Panc1 (cell line): ENCODE measurements at regions not wholly inside any gene's neighbourhood (a gene's known extent, or its start where the extent isn't known, plus 50 kb on each side); places are given as distances from the start of the nearest gene placed in this dataset.

Source experiments
- ATAC-seq: fragments of 200-7000 bp; cut with Tn5 transposase; 2 replicates; pipeline ENCODE4 v1.9.1; 2020; ENCODE audit warnings: mild to moderate bottlenecking, moderate library complexity
- BruUV-seq: library from RNA; stranded (reverse); fragments of 400-500 nt; replicated peaks from 2 replicates; lab custom pipeline; 2021; lab: Mats Ljungman, UMichigan
- CTCF ChIA-PET: fragments of 300-600 bp; sonication (Branson Sonifier 250); formaldehyde crosslinking; loops from one replicate; lab custom pipeline; 2022; ENCODE audit warnings: antibody characterized with exemption; lab: Charles Lee
- POLR2A ChIA-PET: fragments of 300-600 bp; sonication (Branson Sonifier 250); formaldehyde crosslinking; loops from one replicate; lab custom pipeline; 2022; ENCODE audit warnings: antibody characterized with exemption; lab: Charles Lee
- DNase-seq: peaks from one replicate; pipeline ENCODE4 v3.0.0-alpha.2; 2010; ENCODE audit warnings: low read depth, low spot score
- H3K27ac ChIP-seq: 2 replicates; pipeline ENCODE4 v1.5.1; 2011; ENCODE audit warnings: mild to moderate bottlenecking, low read length, inconsistent platforms
- H3K27me3 ChIP-seq: fragments of 200-500 bp; sonication (Bioruptor generic); 2 replicates; pipeline ENCODE4 v1.6.0; 2014; ENCODE audit warnings: low read length, inconsistent platforms; ENCODE audit not compliant: control insufficient read depth, insufficient read depth
- H3K36me3 ChIP-seq: fragments of 200-500 bp; sonication (Bioruptor generic); 2 replicates; pipeline ENCODE4 v1.5.1; 2014; ENCODE audit warnings: inconsistent platforms, mild to moderate bottlenecking, low read length, moderate library complexity; ENCODE audit not compliant: control insufficient read depth, insufficient read depth
- H3K4me1 ChIP-seq: 2 replicates; pipeline ENCODE4 v1.5.1; 2011; ENCODE audit warnings: inconsistent platforms, mild to moderate bottlenecking, low read length, moderate library complexity; ENCODE audit not compliant: control insufficient read depth, insufficient read depth
- H3K4me3 ChIP-seq, 2 experiments: 2 replicates each; pipeline ENCODE4 v1.5.1; 2011 to 2012; ENCODE audit warnings: low read depth in 2 of 2, low read length in 2 of 2, mild to moderate bottlenecking in 2 of 2, inconsistent platforms in 1 of 2, moderate library complexity in 1 of 2
- H3K9me3 ChIP-seq: fragments of 200-500 bp; sonication (Bioruptor generic); 2 replicates; pipeline ENCODE4 v1.5.1; 2014; ENCODE audit warnings: low read depth, mild to moderate bottlenecking, inconsistent platforms, low read length, moderate library complexity; ENCODE audit not compliant: control insufficient read depth, insufficient read depth
- POLR2AphosphoS5 ChIP-seq: IDR thresholded peaks from 2 replicates; pipeline ENCODE4 v1.6.1; 2012; ENCODE audit warnings: mild to moderate bottlenecking, low read depth, low read length, moderate library complexity
- SIN3A ChIP-seq: IDR thresholded peaks from 2 replicates; pipeline ENCODE4 v1.6.1; 2012; ENCODE audit warnings: low read depth, mild to moderate bottlenecking, low read length, moderate library complexity, borderline replicate concordance; ENCODE audit not compliant: insufficient read depth
- TCF7L2 ChIP-seq: IDR thresholded peaks from 2 replicates; pipeline ENCODE4 v1.6.1; 2011; ENCODE audit warnings: mild to moderate bottlenecking, low read depth, low read length, inconsistent platforms
- in situ Hi-C: cut with HindIII; loops from 2 replicates; pipeline ENCODE4 v1.10.0; 2016; ENCODE audit warnings: low sequenced_read_pairs, low pct_unique_long_range_greater_than_20kb
- intact Hi-C: fragments of 100-400 bp; cut with micrococcal nuclease; formaldehyde crosslinking; loops from one replicate; pipeline ENCODE4 v1.10.0; 2022; ENCODE audit not compliant: unreplicated experiment
- TF ChIP-seq, protein P1 (sequence below): fragments of 450-650 bp; IDR thresholded peaks from 2 replicates; pipeline ENCODE4 v1.5.1; 2017; ENCODE audit warnings: mild to moderate bottlenecking
- TF ChIP-seq, protein P2 (sequence below), 2 experiments: IDR thresholded peaks; 2 replicates each; pipeline ENCODE4 v1.6.1; 2011 to 2012; ENCODE audit warnings: low read depth in 2 of 2, control low read depth in 1 of 2, low read length in 1 of 2, mild to moderate bottlenecking in 1 of 2, moderate library complexity in 1 of 2; ENCODE audit not compliant: insufficient read depth in 1 of 2

DNA sequence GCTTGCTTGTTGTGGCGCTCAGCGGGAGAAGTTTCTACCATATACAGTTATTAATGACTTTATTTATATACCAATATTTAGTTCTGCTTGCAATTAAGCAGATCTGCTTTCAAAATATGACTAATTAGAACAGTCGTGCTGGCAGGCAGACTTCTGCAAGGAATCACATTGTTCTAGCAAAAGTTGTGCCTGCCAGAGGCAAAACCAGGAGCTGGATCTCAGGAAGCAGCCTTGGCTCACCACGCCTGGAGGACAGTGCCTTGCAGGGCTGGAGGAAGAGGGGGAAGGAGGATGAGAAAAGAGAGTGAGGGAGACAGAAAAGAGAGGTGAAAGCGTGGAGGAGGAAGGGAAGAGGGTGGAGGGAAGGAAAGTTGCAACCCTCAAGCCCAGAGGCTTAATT is 160.3 kb downstream of the NUP210 start:
- ATAC-seq (no peak), DNase-seq (no peak)
- CTCF ChIA-PET = no interaction called here
- no peak for TF ChIP-seq SIN3A
- TF ChIP-seq, protein P1, sequence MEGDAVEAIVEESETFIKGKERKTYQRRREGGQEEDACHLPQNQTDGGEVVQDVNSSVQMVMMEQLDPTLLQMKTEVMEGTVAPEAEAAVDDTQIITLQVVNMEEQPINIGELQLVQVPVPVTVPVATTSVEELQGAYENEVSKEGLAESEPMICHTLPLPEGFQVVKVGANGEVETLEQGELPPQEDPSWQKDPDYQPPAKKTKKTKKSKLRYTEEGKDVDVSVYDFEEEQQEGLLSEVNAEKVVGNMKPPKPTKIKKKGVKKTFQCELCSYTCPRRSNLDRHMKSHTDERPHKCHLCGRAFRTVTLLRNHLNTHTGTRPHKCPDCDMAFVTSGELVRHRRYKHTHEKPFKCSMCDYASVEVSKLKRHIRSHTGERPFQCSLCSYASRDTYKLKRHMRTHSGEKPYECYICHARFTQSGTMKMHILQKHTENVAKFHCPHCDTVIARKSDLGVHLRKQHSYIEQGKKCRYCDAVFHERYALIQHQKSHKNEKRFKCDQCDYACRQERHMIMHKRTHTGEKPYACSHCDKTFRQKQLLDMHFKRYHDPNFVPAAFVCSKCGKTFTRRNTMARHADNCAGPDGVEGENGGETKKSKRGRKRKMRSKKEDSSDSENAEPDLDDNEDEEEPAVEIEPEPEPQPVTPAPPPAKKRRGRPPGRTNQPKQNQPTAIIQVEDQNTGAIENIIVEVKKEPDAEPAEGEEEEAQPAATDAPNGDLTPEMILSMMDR = no peak
- no peak for TF ChIP-seq POLR2AphosphoS5
- TF ChIP-seq, protein P2, sequence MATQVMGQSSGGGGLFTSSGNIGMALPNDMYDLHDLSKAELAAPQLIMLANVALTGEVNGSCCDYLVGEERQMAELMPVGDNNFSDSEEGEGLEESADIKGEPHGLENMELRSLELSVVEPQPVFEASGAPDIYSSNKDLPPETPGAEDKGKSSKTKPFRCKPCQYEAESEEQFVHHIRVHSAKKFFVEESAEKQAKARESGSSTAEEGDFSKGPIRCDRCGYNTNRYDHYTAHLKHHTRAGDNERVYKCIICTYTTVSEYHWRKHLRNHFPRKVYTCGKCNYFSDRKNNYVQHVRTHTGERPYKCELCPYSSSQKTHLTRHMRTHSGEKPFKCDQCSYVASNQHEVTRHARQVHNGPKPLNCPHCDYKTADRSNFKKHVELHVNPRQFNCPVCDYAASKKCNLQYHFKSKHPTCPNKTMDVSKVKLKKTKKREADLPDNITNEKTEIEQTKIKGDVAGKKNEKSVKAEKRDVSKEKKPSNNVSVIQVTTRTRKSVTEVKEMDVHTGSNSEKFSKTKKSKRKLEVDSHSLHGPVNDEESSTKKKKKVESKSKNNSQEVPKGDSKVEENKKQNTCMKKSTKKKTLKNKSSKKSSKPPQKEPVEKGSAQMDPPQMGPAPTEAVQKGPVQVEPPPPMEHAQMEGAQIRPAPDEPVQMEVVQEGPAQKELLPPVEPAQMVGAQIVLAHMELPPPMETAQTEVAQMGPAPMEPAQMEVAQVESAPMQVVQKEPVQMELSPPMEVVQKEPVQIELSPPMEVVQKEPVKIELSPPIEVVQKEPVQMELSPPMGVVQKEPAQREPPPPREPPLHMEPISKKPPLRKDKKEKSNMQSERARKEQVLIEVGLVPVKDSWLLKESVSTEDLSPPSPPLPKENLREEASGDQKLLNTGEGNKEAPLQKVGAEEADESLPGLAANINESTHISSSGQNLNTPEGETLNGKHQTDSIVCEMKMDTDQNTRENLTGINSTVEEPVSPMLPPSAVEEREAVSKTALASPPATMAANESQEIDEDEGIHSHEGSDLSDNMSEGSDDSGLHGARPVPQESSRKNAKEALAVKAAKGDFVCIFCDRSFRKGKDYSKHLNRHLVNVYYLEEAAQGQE (IDR thresholded peaks at IDR 0.05; ENCODE audit: insufficient read depth in 1 of 2, low read depth in 2 of 2, low read length in 1 of 2) = no peak
- no peak for TF ChIP-seq TCF7L2
- H3K27me3 ChIP-seq = no peaks in the 10 kb centered on the region
- in situ Hi-C loops = no loop called here
- H3K4me1 ChIP-seq = no peaks in the 10 kb centered on the region; the same call in 1 of the 2 replicates
- H3K36me3 ChIP-seq = no peaks in the 10 kb centered on the region
- no TSS peak for BruUV-seq
- intact Hi-C loops = no loop called here
- H3K27ac ChIP-seq = no peak overlapping the region
- H3K4me3 ChIP-seq = no peak overlapping the region
- POLR2A ChIA-PET = no interaction called here
- H3K9me3 ChIP-seq = no peaks in the 10 kb centered on the region

DNA sequence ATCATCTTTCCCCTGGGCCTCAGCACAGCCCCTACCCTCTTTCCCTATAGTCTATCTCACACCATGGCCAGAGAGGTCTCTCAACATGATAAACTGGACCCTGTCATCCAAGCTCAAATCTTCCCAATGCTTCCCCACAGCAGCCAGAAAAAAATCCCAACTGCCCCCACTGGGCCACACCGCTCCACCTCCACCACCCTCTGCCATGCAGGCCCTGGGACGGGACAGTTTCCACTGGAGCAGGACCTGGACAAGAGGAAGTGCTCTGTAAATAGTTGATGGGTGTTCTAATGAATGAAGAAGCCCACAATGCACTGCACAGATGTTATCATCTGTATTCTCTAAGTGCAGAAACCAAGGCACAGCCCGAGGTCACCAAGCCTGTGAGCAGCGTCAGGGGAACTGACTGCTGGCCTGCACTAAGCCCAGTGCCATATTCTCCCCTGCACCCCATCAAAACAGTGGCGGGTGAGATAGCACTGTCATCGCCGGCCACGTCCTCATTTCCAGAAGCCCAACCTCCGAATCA is 161.1 kb downstream of the NUP210 start:
- BruUV-seq = no TSS peak
- H3K27ac ChIP-seq = no peak overlapping the region
- TF ChIP-seq TCF7L2 (no peak), POLR2AphosphoS5 (no peak), SIN3A (no peak)
- TF ChIP-seq, protein P1 = no peak
- TF ChIP-seq, protein P2 (IDR thresholded peaks at IDR 0.05; ENCODE audit: insufficient read depth in 1 of 2, low read depth in 2 of 2, low read length in 1 of 2) = no peak
- ATAC-seq = no peak
- H3K9me3 ChIP-seq = no peaks in the 10 kb centered on the region
- in situ Hi-C loops = no loop called here
- H3K36me3 ChIP-seq = no peaks in the 10 kb centered on the region
- POLR2A ChIA-PET = no interaction called here
- no peak overlapping the region for H3K4me3 ChIP-seq
- no peaks in the 10 kb centered on the region for H3K27me3 ChIP-seq
- H3K4me1 ChIP-seq = no peaks in the 10 kb centered on the region; the same call in 1 of the 2 replicates
- no peak for DNase-seq
- intact Hi-C loops = no loop called here
- CTCF ChIA-PET = no interaction called here
